Small intestine (tissue), 7 donors: ENCODE measurements at regions not wholly inside any gene's neighbourhood (a gene's known extent, or its start where the extent isn't known, plus 50 kb on each side); places are given as distances from the start of the nearest gene placed in this dataset.

Source experiments
- DNase-seq, 2 donors: peaks; one replicate each; pipeline versions ENCODE4 v3.0.0 to v3.0.0-alpha.2; 2013
- FAIRE-seq: peaks from 2 replicates; lab custom pipeline; 2012; peaks lifted over from hg19 to GRCh38; lab: Jason Lieb, UNC
- H3K27ac ChIP-seq, 3 donors: one replicate each; pipeline ENCODE4 v1.5.1; 2013; ENCODE audit warnings: low read length in 2 of 3, mild to moderate bottlenecking in 2 of 3, control low read depth in 1 of 3, inconsistent platforms in 1 of 3, low read depth in 1 of 3, moderate library complexity in 1 of 3
- H3K27me3 ChIP-seq, 3 donors: one replicate each; pipeline ENCODE4 v1.6.1; 2013; ENCODE audit warnings: low read length in 3 of 3, inconsistent platforms in 1 of 3; ENCODE audit not compliant: control insufficient read depth in 3 of 3, insufficient read depth in 3 of 3
- H3K36me3 ChIP-seq, 3 donors: one replicate each; pipeline ENCODE4 v1.6.1; 2013; ENCODE audit warnings: low read length in 3 of 3, inconsistent platforms in 1 of 3, low read depth in 1 of 3, mild to moderate bottlenecking in 1 of 3, moderate library complexity in 1 of 3; ENCODE audit not compliant: control insufficient read depth in 3 of 3, insufficient read depth in 2 of 3
- H3K4me1 ChIP-seq, 3 donors: one replicate each; pipeline ENCODE4 v1.6.1; 2013; ENCODE audit warnings: low read length in 2 of 3, inconsistent platforms in 1 of 3, low read depth in 1 of 3, mild to moderate bottlenecking in 1 of 3, moderate library complexity in 1 of 3; ENCODE audit not compliant: control insufficient read depth in 3 of 3, insufficient read depth in 2 of 3
- H3K4me3 ChIP-seq, 3 donors: one replicate each; pipeline ENCODE4 v1.5.1; 2013; ENCODE audit warnings: low read length in 3 of 3, control low read depth in 1 of 3, inconsistent platforms in 1 of 3, low read depth in 1 of 3, mild to moderate bottlenecking in 1 of 3, moderate library complexity in 1 of 3
- H3K9me3 ChIP-seq, 2 donors: one replicate each; pipeline ENCODE4 v1.6.1; 2013; ENCODE audit warnings: low read depth in 1 of 2, low read length in 1 of 2; ENCODE audit not compliant: control insufficient read depth in 2 of 2, insufficient read depth in 1 of 2
- WGBS, 3 donors: extraction: QIAGEN DNeasy Blood & Tissue Kit; methylation state at CpG; one replicate each; pipeline ENCODE4 v1.1.7; 2013; 5-methylcytosine and 5-hydroxymethylcytosine counted together
- donor health status: healthy with polysubstance abuse.
- donor health status: control.
- donor health status: control.
- donor health status: Bipolar disorder and iron deficiency.
- donor health status: healthy.

- WGBS, 3 donors, result 49 to 65% (median 59%) methylated on average over 6 of the region's 6 CpGs
- Histone ChIP-seq H3K4me1 (no peaks in the 10 kb centered on the region), H3K9me3 (no peaks in the 10 kb centered on the region), H3K4me3 (no peak overlapping the region), H3K27me3 (no peaks in the 10 kb centered on the region), H3K36me3 (no peaks in the 10 kb centered on the region), H3K27ac (no peak overlapping the region)
- DNase-seq (no peak), FAIRE-seq (no peak)
These were observed 124.7 kb upstream of the CPEB2 start for GRCh38 chr4:14877246-14878225.

- Histone ChIP-seq H3K27me3 (no peaks in the 10 kb centered on the region), H3K9me3 (no peaks in the 10 kb centered on the region), H3K36me3 (no peaks in the 10 kb centered on the region), H3K27ac (no peak overlapping the region), H3K4me3 (no peak overlapping the region), H3K4me1 (no peaks in the 10 kb centered on the region)
- DNase-seq, result no peak
- FAIRE-seq, result no peak
- WGBS, 3 donors, result 62 to 88% (median 75%) methylated on average over 3 of the region's 3 CpGs
These were observed 123.6 kb upstream of the CPEB2 start for GRCh38 chr4:14878681-14879080.

GRCh38 chr4:14879683-14880082 lies 122.6 kb upstream of the CPEB2 start:
- H3K36me3 ChIP-seq, result no peaks in the 10 kb centered on the region
- H3K27ac ChIP-seq, result no peak overlapping the region
- WGBS, 3 donors, result 79 to 93% (median 91%) methylated on average over 7 of the region's 7 CpGs
- no peak overlapping the region for H3K4me3 ChIP-seq
- H3K4me1 ChIP-seq, result no peaks in the 10 kb centered on the region
- no peaks in the 10 kb centered on the region for H3K27me3 ChIP-seq
- FAIRE-seq, result no peak
- H3K9me3 ChIP-seq, result no peaks in the 10 kb centered on the region
- no peak for DNase-seq

GRCh38 chr4:14880805-14881204 lies 121.5 kb upstream of the CPEB2 start:
- no peak overlapping the region for H3K4me3 ChIP-seq
- FAIRE-seq, result no peak
- H3K9me3 ChIP-seq, result no peaks in the 10 kb centered on the region
- no peaks in the 10 kb centered on the region for H3K4me1 ChIP-seq
- no peaks in the 10 kb centered on the region for H3K27me3 ChIP-seq
- DNase-seq, result no peak
- no peaks in the 10 kb centered on the region for H3K36me3 ChIP-seq
- H3K27ac ChIP-seq, result no peak overlapping the region
- WGBS, 3 donors, result 36 to 64% (median 38%) methylated on average over 2 of the region's 2 CpGs

GRCh38 chr4:14883166-14883565 lies 119.1 kb upstream of the CPEB2 start:
- H3K4me3 ChIP-seq, result no peak overlapping the region
- no peaks in the 10 kb centered on the region for H3K4me1 ChIP-seq
- WGBS, 3 donors, result 82 to 89% (median 87%) methylated on average over 3 of the region's 3 CpGs
- H3K27me3 ChIP-seq, result no peaks in the 10 kb centered on the region
- H3K36me3 ChIP-seq, result no peaks in the 10 kb centered on the region
- FAIRE-seq (no peak), DNase-seq (no peak)
- no peak overlapping the region for H3K27ac ChIP-seq
- no peaks in the 10 kb centered on the region for H3K9me3 ChIP-seq

- Histone ChIP-seq H3K36me3 (no peaks in the 10 kb centered on the region), H3K27me3 (no peaks in the 10 kb centered on the region), H3K4me3 (no peak overlapping the region), H3K4me1 (no peaks in the 10 kb centered on the region), H3K27ac (no peak overlapping the region), H3K9me3 (no peaks in the 10 kb centered on the region)
- WGBS, 3 donors, result 69 to 88% (median 77%) methylated on average over 1 of the region's 1 CpG
- FAIRE-seq (no peak), DNase-seq (no peak)
These were observed 118.6 kb upstream of the CPEB2 start for GRCh38 chr4:14883661-14884060.

GRCh38 chr4:14887842-14888433 lies 114.3 kb upstream of the CPEB2 start:
- FAIRE-seq, result no peak
- H3K27ac ChIP-seq, result no peak overlapping the region
- H3K4me3 ChIP-seq, result no peak overlapping the region
- no peak for DNase-seq
- H3K4me1 ChIP-seq, result no peaks in the 10 kb centered on the region
- 80 to 83% (median 83%) methylated on average over 9 of the region's 9 CpGs for WGBS, 3 donors
- no peaks in the 10 kb centered on the region for H3K9me3 ChIP-seq
- H3K27me3 ChIP-seq, result no peaks in the 10 kb centered on the region
- H3K36me3 ChIP-seq, result no peaks in the 10 kb centered on the region

GRCh38 chr4:14888790-14889572 lies 113.3 kb upstream of the CPEB2 start:
- no peaks in the 10 kb centered on the region for H3K27me3 ChIP-seq
- H3K9me3 ChIP-seq, result no peaks in the 10 kb centered on the region
- H3K4me1 ChIP-seq, result no peaks in the 10 kb centered on the region
- DNase-seq (no peak), FAIRE-seq (no peak)
- no peak overlapping the region for H3K27ac ChIP-seq
- H3K4me3 ChIP-seq, result no peak overlapping the region
- WGBS, 3 donors, result 75 to 78% (median 78%) methylated on average over 4 of the region's 4 CpGs
- no peaks in the 10 kb centered on the region for H3K36me3 ChIP-seq
